Panc1 (cell line): ENCODE measurements at regions not wholly inside any gene's neighbourhood (a gene's known extent, or its start where the extent isn't known, plus 50 kb on each side); places are given as distances from the start of the nearest gene placed in this dataset.

Source experiments
- POLR2AphosphoS5 ChIP-seq: IDR thresholded peaks from 2 replicates; pipeline ENCODE4 v1.6.1; 2012; ENCODE audit warnings: mild to moderate bottlenecking, low read depth, low read length, moderate library complexity
- TF ChIP-seq, protein P1 (sequence below): fragments of 450-650 bp; IDR thresholded peaks from 2 replicates; pipeline ENCODE4 v1.5.1; 2017; ENCODE audit warnings: mild to moderate bottlenecking

DNA sequence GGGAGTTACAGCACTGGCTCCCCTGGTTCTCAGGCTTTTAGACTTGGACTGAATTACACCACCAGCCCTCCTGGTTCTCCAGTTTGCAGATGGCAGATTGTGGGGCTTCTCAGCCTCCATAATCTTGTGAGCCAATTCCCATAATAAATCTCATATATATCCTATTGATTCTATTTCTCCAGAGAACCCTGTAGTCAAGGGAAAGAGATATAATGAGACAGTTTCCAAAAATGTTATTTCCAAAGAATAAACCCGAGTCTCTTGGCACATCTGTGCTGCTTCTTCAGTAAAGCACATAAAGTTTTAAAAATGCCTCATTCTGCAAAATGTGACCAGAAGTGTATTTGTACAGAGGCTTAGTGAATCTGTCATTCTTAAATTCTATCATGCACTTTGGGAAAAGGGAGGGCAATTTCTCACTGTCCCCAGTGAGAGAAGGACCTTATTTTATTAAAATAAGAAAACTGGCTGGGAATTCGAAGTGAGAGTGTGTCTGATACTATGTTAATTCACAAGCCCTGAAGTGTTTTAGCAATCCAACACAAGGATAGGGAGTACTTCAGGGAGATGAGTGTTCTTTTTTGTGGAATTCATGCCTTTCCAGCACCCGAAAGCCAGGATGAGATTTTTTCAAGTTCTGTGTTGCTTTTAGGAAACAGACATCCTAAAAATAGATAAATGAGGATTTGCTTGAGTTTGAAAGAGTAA lies 282.4 kb upstream of the CHAC2 start:
- TF ChIP-seq, protein P1, sequence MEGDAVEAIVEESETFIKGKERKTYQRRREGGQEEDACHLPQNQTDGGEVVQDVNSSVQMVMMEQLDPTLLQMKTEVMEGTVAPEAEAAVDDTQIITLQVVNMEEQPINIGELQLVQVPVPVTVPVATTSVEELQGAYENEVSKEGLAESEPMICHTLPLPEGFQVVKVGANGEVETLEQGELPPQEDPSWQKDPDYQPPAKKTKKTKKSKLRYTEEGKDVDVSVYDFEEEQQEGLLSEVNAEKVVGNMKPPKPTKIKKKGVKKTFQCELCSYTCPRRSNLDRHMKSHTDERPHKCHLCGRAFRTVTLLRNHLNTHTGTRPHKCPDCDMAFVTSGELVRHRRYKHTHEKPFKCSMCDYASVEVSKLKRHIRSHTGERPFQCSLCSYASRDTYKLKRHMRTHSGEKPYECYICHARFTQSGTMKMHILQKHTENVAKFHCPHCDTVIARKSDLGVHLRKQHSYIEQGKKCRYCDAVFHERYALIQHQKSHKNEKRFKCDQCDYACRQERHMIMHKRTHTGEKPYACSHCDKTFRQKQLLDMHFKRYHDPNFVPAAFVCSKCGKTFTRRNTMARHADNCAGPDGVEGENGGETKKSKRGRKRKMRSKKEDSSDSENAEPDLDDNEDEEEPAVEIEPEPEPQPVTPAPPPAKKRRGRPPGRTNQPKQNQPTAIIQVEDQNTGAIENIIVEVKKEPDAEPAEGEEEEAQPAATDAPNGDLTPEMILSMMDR: no peak
- TF ChIP-seq POLR2AphosphoS5: no peak
